ENCODE measurements at regions not wholly inside any gene's neighbourhood (a gene's known extent, or its start where the extent isn't known, plus 50 kb on each side); places are given as distances from the start of the nearest gene placed in this dataset.
"Not testable (repeated sequence)": the region's sequence is repeated elsewhere in the genome, so short reads cannot be mapped to it uniquely, and the experiment has no call there.

DNA sequence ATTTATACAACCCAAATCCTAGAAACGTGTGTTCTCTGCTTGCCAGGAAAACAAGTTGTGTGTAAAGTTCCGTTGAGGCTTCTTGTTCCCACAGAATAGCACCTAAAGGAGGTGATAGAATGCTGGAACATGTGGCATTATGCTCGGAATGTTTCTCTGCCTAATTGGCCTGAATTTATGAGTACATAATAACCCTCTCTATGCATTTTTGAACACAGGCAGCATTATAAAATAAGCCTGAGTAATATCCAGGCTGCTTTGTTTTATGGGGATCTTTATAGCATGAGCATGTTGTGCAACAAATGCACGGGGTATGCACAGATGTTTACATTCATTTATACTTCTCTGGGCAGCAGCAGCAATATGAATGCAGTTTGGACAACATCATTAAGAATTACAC is 385.7 kb downstream of the MBD2 start:
- Histone ChIP-seq H3K27ac (ENCODE audit: low read length) (no peak overlapping the region), H3K79me2 (ENCODE audit: low read length) (no peaks in the 10 kb centered on the region), H4K20me1 (ENCODE audit: insufficient read depth, low read length) (no peaks in the 10 kb centered on the region), H3K9me3 (ENCODE audit: insufficient read depth, low read length) (peaks cover 17% of the 10 kb centered on the region), H3K9ac (ENCODE audit: low read length) (no peak overlapping the region), H2AFZ (ENCODE audit: low read depth, low read length) (no peak overlapping the region), H3K27me3 (ENCODE audit: low read depth, low read length) (no peaks in the 10 kb centered on the region), H3K4me3 (ENCODE audit: low read length) (no peak overlapping the region), H3K4me2 (ENCODE audit: low read length) (no peak overlapping the region), H3K4me1 (ENCODE audit: low read length) (no peaks in the 10 kb centered on the region), H3K36me3 (replicated peaks; ENCODE audit: low read depth, low read length) (no peaks in the 10 kb centered on the region)
- TF ChIP-seq, protein P1, sequence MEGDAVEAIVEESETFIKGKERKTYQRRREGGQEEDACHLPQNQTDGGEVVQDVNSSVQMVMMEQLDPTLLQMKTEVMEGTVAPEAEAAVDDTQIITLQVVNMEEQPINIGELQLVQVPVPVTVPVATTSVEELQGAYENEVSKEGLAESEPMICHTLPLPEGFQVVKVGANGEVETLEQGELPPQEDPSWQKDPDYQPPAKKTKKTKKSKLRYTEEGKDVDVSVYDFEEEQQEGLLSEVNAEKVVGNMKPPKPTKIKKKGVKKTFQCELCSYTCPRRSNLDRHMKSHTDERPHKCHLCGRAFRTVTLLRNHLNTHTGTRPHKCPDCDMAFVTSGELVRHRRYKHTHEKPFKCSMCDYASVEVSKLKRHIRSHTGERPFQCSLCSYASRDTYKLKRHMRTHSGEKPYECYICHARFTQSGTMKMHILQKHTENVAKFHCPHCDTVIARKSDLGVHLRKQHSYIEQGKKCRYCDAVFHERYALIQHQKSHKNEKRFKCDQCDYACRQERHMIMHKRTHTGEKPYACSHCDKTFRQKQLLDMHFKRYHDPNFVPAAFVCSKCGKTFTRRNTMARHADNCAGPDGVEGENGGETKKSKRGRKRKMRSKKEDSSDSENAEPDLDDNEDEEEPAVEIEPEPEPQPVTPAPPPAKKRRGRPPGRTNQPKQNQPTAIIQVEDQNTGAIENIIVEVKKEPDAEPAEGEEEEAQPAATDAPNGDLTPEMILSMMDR (IDR thresholded peaks at IDR 0.05; ENCODE audit: low read depth, low read length), result no peak
- no peak for TF ChIP-seq EZH2phosphoT487 (IDR thresholded peaks at IDR 0.05; ENCODE audit: low read depth)

DNA sequence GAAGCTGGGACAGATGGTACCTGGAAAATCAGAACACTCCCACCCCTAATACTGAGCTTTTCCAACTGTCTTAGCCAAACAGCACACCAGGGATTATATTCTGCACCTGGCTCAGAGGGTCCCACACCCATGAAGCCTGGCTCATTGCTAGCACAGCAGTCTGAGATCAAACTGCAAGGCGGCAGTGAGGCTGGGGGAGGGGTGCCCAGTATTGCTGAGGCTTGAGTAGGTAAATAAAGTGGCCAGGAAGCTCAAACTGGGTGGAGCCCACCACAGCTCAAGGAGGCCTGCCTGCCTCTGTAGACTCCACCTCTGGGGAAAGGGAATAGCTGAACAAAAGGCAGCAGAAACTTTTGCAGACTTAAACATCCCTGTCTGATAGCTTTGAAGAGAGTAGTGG is 403.3 kb downstream of the MBD2 start:
- H3K27me3 ChIP-seq (ENCODE audit: low read depth, low read length); H3K79me2 ChIP-seq (ENCODE audit: low read length); H3K4me3 ChIP-seq (ENCODE audit: low read length); H3K4me1 ChIP-seq (ENCODE audit: low read length); H3K9ac ChIP-seq (ENCODE audit: low read length); H3K9me3 ChIP-seq (ENCODE audit: insufficient read depth, low read length); H4K20me1 ChIP-seq (ENCODE audit: insufficient read depth, low read length); H3K27ac ChIP-seq (ENCODE audit: low read length); H2AFZ ChIP-seq (ENCODE audit: low read depth, low read length); H3K4me2 ChIP-seq (ENCODE audit: low read length); H3K36me3 ChIP-seq (replicated peaks; ENCODE audit: low read depth, low read length): not testable (repeated sequence)

DNA sequence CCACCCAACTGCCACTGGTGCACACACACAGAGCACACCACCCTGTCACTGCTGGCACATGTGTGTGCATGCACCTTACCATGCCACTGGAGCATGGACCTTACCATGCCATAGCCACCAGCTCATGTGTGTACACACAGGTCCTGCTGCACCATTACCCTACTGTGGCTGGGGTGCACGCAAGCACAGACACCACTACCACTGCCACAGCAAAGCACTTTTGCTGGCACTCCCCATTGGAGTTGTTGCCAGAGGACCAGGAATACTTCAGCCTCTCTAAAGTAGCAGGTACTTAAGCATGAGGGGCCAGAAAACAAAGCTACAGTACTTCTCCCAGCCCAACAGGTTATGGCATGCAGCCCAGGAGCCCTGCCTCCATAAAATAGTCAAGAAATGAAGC is 404.8 kb downstream of the MBD2 start:
- no peak overlapping the region for H3K9ac ChIP-seq (ENCODE audit: low read length)
- H3K36me3 ChIP-seq (replicated peaks; ENCODE audit: low read depth, low read length), result no peaks in the 10 kb centered on the region
- H2AFZ ChIP-seq (ENCODE audit: low read depth, low read length), result no peak overlapping the region
- no peak overlapping the region for H3K4me3 ChIP-seq (ENCODE audit: low read length)
- H4K20me1 ChIP-seq (ENCODE audit: insufficient read depth, low read length), result no peaks in the 10 kb centered on the region
- H3K27ac ChIP-seq (ENCODE audit: low read length), result no peak overlapping the region
- H3K27me3 ChIP-seq (ENCODE audit: low read depth, low read length), result no peaks in the 10 kb centered on the region
- H3K4me2 ChIP-seq (ENCODE audit: low read length), result no peak overlapping the region
- no peaks in the 10 kb centered on the region for H3K79me2 ChIP-seq (ENCODE audit: low read length)
- H3K9me3 ChIP-seq (ENCODE audit: insufficient read depth, low read length), result no peaks in the 10 kb centered on the region
- TF ChIP-seq, protein P1 (IDR thresholded peaks at IDR 0.05; ENCODE audit: low read depth, low read length), result no peak
- no peak for TF ChIP-seq EZH2phosphoT487 (IDR thresholded peaks at IDR 0.05; ENCODE audit: low read depth)
- no peaks in the 10 kb centered on the region for H3K4me1 ChIP-seq (ENCODE audit: low read length)

DNA sequence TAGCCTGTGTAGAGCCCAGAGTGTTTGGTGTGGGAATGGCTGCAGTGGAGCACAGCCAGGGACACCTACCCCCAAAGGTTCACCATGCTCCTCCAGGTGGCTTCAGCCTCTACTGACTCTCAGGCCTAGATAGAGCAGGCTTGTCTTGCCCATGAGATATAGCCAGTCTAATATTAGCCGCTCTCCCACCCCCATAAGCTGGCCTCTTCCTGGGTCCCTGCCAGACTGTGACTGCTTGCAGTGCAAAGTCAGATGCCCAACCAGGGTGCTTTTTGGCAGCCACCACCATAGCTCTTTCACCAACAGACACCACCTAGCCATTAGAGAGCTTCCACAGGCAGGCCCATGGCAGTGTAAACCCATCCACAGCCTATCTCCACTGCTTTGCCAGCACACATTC is 405.3 kb downstream of the MBD2 start:
- H3K36me3 ChIP-seq (replicated peaks; ENCODE audit: low read depth, low read length), result no peaks in the 10 kb centered on the region
- no peaks in the 10 kb centered on the region for H4K20me1 ChIP-seq (ENCODE audit: insufficient read depth, low read length)
- H3K4me1 ChIP-seq (ENCODE audit: low read length), result no peaks in the 10 kb centered on the region
- no peak overlapping the region for H2AFZ ChIP-seq (ENCODE audit: low read depth, low read length)
- H3K4me3 ChIP-seq (ENCODE audit: low read length), result no peak overlapping the region
- no peaks in the 10 kb centered on the region for H3K79me2 ChIP-seq (ENCODE audit: low read length)
- H3K9ac ChIP-seq (ENCODE audit: low read length), result no peak overlapping the region
- no peak for TF ChIP-seq EZH2phosphoT487 (IDR thresholded peaks at IDR 0.05; ENCODE audit: low read depth)
- TF ChIP-seq, protein P1 (IDR thresholded peaks at IDR 0.05; ENCODE audit: low read depth, low read length), result no peak
- H3K27ac ChIP-seq (ENCODE audit: low read length), result no peak overlapping the region
- no peak overlapping the region for H3K4me2 ChIP-seq (ENCODE audit: low read length)
- no peaks in the 10 kb centered on the region for H3K27me3 ChIP-seq (ENCODE audit: low read depth, low read length)
- H3K9me3 ChIP-seq (ENCODE audit: insufficient read depth, low read length), result no peaks in the 10 kb centered on the region
